Skeletal muscle tissue (tissue), 3 donors: ENCODE measurements at regions not wholly inside any gene's neighbourhood (a gene's known extent, or its start where the extent isn't known, plus 50 kb on each side); places are given as distances from the start of the nearest gene placed in this dataset.

Experiments used
- H3K27ac ChIP-seq: one replicate; pipeline ENCODE4 v1.7.0; 2013; ENCODE audit warnings: mild to moderate bottlenecking, low read depth, low read length, inconsistent platforms
- H3K27me3 ChIP-seq, 3 donors: one replicate each; pipeline ENCODE4 v1.7.0; 2013; ENCODE audit warnings: low read length in 3 of 3; ENCODE audit not compliant: control insufficient read depth in 3 of 3, insufficient read depth in 3 of 3
- H3K36me3 ChIP-seq, 3 donors: one replicate each; pipeline ENCODE4 v1.7.0; 2013; ENCODE audit warnings: low read length in 3 of 3; ENCODE audit not compliant: control insufficient read depth in 3 of 3, insufficient read depth in 3 of 3
- H3K4me1 ChIP-seq, 3 donors: one replicate each; pipeline ENCODE4 v1.7.0; 2013; ENCODE audit warnings: low read length in 3 of 3, mild to moderate bottlenecking in 3 of 3; ENCODE audit not compliant: control insufficient read depth in 3 of 3, insufficient read depth in 3 of 3
- H3K4me3 ChIP-seq, 3 donors: one replicate each; pipeline ENCODE4 v1.7.0; 2013; ENCODE audit warnings: low read length in 3 of 3
- H3K9ac ChIP-seq, 3 donors: one replicate each; pipeline ENCODE4 v1.7.0; 2013; ENCODE audit warnings: low read length in 3 of 3, mild to moderate bottlenecking in 3 of 3, moderate library complexity in 2 of 3, low read depth in 1 of 3
- H3K9me3 ChIP-seq, 3 donors: one replicate each; pipeline ENCODE4 v1.7.0; 2013; ENCODE audit warnings: low read length in 3 of 3; ENCODE audit not compliant: control insufficient read depth in 3 of 3
- donor health status: Osteomylitis.

DNA sequence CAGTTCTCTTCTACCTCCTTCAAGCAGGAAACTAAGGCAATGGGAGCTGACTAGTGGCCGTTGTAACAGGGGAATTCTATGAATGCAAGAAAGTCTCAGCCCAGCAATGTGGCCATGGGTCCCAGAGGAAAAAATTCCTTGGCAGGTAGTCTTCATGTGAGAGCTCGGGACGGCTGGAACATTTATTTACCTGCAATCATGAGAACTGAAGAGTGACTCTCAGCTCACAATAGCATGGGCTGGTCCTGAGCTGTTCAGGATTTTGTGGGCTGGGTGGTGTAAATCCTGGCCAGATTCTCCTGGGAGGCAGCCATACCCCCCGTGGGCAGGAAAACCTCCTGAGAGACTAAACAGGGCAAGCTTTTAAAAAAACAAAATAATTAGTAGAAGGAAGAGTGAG lies 330.3 kb upstream of the CTNNB1 start:
- Histone ChIP-seq H3K9me3 (no peaks in the 10 kb centered on the region), H3K4me1 (no peaks in the 10 kb centered on the region), H3K9ac (no peak overlapping the region), H3K4me3 (no peak overlapping the region), H3K36me3 (no peaks in the 10 kb centered on the region), H3K27me3 (no peaks in the 10 kb centered on the region), H3K27ac (no peak overlapping the region)

DNA sequence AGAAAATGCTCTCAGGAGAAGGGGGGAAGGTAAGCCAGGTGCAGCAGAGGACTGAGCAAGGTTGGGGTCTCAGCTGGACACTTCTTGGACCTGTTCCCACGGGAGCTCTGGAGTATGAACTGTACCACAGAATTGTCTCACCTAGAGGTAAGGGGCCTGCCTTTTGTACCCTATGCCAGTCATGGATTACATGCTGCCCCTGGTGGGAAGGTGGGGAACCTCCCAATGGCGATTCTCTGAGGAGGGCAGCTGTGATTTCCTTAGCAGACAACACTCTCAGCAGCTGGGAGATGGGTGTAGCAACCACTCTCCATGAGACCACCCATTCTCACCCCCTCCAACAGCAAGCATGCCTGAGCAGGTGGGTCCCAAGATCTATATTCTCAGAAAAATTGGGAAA lies 329.4 kb upstream of the CTNNB1 start:
- no peaks in the 10 kb centered on the region for H3K4me1 ChIP-seq
- H3K9me3 ChIP-seq = no peaks in the 10 kb centered on the region
- H3K27ac ChIP-seq = no peak overlapping the region
- H3K36me3 ChIP-seq = no peaks in the 10 kb centered on the region
- no peaks in the 10 kb centered on the region for H3K27me3 ChIP-seq
- no peak overlapping the region for H3K4me3 ChIP-seq
- H3K9ac ChIP-seq = no peak overlapping the region

DNA sequence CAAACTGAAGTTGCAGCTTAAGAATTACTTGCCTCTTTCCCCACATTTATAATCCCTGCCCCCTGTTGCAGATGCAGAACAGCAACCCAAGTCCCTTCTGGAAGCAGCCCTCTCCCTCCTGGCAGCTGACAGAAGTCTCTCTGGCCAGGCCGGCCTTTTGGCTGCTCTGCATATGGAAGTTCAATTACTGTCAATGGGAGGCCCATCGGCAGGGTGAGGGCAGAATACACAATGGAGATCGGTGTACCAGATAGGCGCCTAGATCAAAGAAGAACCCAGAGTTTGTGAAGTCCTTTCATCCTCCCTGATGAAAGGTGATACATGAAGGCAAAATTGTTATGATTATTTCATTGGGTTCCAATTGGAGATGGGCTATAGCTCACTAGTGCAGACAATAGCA lies 327.9 kb upstream of the CTNNB1 start:
- no peaks in the 10 kb centered on the region for H3K27me3 ChIP-seq
- no peak overlapping the region for H3K4me3 ChIP-seq
- H3K9me3 ChIP-seq = no peaks in the 10 kb centered on the region
- no peaks in the 10 kb centered on the region for H3K36me3 ChIP-seq
- no peaks in the 10 kb centered on the region for H3K4me1 ChIP-seq
- no peak overlapping the region for H3K9ac ChIP-seq
- H3K27ac ChIP-seq = no peak overlapping the region

DNA sequence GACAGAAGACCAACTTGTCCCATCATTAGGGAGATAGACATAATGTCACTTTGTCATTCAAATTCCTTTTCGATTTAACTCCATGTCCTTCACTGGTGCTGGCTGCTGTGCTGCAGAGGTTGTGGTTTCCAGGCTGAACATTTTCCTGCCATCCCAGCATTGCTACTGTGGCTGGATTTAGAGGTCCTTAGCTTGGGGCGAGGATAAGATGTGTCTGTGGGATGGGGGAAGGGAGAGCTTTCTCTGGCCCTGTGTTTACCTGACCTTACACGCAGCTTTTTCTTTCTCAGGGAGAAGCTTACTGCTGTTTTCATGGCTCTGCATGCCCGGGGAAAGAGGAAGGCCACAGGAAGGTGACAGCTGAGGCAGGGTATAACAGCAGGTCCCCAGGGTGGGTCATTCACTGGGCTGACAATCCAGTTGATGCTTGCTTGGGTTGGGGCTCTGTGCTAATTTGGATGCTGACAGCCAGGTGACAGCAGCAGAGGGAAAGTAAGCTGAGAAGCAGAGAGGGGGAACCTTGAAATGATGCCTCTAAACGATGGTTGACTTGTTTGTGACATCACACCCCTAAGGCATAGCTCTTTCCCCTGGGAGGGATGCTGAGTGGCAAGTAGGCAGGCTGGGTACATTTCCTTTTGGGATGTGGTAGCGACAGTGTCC lies 326.9 kb upstream of the CTNNB1 start:
- Histone ChIP-seq H3K4me3 (no peak overlapping the region), H3K27ac (no peak overlapping the region), H3K9ac (no peak overlapping the region), H3K36me3 (no peaks in the 10 kb centered on the region), H3K27me3 (no peaks in the 10 kb centered on the region), H3K4me1 (peaks cover 0 to under 1% (median 0%) of the 10 kb centered on the region in 3 donors), H3K9me3 (no peaks in the 10 kb centered on the region)

DNA sequence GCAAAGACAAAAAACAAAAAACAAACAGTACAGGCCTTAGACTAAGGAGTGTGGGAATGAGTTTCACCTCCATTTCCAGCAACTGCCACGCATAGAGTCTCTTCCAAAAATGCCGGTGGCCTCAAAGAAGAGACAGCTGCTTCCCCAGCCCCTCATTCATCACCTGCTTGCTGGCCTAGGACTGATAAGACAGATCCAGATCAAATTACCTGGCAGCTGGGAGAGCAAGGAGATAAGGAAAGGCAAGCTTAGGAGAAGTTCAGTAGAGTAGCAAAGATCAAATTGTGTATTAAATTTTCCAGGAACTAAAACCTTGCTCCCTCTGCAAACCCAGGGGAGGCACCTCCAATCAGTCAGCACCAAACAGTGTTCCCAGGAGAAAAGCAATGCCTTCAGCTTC lies 325.8 kb upstream of the CTNNB1 start:
- H3K9me3 ChIP-seq = no peaks in the 10 kb centered on the region
- H3K9ac ChIP-seq = no peak overlapping the region
- no peaks in the 10 kb centered on the region for H3K36me3 ChIP-seq
- peaks cover 3 to 6% (median 4%) of the 10 kb centered on the region in 3 donors for H3K4me1 ChIP-seq
- no peaks in the 10 kb centered on the region for H3K27me3 ChIP-seq
- no peak overlapping the region for H3K4me3 ChIP-seq
- no peak overlapping the region for H3K27ac ChIP-seq

DNA sequence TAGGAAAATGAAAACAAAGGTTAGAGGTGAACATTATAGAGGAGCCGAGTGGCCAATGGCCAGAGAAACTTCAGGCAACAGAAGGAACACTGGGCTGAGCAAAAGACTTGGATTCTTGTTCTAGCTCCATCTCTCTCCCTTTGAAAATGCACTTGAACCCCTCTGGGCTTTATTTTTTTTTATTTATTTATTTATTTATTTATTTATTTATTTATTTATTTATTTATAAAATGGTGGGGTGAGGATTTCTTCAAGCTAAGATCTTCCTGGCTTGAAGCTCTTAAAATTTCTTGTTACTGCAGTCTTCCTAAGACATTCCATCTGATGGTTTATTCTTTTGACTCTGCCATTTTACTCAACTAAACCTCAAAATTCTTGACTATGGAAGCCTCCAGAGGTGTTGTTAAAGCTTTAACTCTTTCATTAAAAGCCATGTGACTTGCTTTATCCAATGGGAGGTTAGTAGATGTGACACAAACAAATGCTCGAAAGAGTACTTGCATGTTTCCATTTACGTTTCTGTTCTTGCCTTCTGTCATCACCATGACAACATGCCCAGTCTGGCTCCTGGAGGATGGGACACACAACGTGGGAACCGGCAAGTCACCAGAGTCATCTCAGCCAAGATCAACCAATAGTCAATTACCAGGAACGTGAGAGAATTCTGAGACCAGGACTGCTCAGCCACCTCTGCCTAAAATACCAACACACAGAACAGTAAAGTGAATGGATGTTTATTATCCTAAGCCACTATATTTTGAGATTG lies 325.2 kb upstream of the CTNNB1 start:
- H3K36me3 ChIP-seq = no peaks in the 10 kb centered on the region
- H3K27me3 ChIP-seq = no peaks in the 10 kb centered on the region
- peaks cover 6 to 11% (median 8%) of the 10 kb centered on the region in 3 donors for H3K4me1 ChIP-seq

DNA sequence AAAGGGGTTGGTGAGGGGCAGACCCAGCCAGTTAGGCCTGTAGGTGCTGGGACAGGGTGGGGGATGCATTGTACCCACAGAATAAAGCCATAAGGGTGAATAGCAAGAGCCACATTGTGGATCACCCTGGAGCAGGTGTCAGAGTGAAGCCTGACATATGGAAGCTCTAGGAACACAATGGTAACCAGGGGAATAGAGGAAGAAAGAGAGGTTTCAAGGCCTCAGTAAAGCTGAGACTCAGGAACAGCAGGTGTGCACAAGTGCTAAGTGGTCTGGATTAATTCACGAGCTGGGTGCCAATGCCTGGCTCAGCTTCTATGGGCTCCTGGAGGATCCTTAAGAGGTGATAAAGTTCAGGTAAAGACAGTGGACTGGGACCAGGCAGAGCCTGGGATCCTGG lies 323.7 kb upstream of the CTNNB1 start:
- Histone ChIP-seq H3K27me3 (no peaks in the 10 kb centered on the region), H3K4me3 (no peak overlapping the region), H3K27ac (no peak overlapping the region), H3K36me3 (no peaks in the 10 kb centered on the region), H3K9me3 (no peaks in the 10 kb centered on the region), H3K9ac (no peak overlapping the region), H3K4me1 (peaks cover 6 to 12% (median 8%) of the 10 kb centered on the region in 3 donors)

More for the DNA sequence above, 325.2 kb upstream of the CTNNB1 start:
- Histone ChIP-seq H3K27ac (no peak overlapping the region), H3K9ac (no peak overlapping the region), H3K9me3 (no peaks in the 10 kb centered on the region), H3K4me3 (no peak overlapping the region)

DNA sequence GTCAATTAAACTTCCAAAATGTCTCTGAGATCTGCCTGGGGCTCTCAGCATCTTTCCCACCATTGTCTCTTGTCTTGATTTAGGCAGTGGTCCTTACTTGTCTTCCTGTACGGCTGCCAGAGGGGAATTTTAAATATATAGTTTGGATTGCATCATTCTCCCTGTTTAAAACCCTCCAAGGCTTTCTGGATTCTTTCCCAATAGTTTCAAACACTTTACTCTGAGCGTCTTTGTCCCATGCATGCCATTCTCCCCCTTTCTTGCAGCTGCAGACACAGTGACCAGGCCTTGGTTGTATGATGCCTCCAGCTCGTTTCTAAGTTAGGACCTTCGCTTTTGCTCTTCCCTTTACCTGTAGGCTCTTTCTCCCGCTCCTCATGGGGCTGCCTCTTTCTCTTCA lies 323.3 kb upstream of the CTNNB1 start:
- Histone ChIP-seq H3K27ac (no peak overlapping the region), H3K4me3 (no peak overlapping the region), H3K27me3 (no peaks in the 10 kb centered on the region), H3K9me3 (no peaks in the 10 kb centered on the region), H3K9ac (no peak overlapping the region), H3K4me1 (peaks cover 6 to 12% (median 8%) of the 10 kb centered on the region in 3 donors), H3K36me3 (no peaks in the 10 kb centered on the region)

DNA sequence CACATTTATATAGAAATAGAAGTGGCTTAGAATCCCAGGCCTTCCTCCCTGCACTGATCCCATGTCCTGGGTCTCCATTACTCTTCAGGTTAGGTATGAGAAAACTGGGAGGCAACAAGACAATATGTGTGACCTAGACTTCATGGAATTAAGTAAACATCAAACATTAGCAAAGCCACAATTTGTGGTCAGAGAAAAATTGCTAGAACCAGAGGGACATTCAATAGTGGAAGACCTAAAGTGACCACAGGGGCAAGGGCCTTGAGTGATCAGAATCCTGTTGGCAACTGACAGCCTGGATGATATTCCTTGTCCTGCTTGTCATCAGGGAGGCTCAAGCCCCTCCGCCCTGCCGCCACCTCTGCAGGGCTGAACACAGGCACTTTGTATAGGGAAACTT lies 322.8 kb upstream of the CTNNB1 start:
- Histone ChIP-seq H3K9me3 (no peaks in the 10 kb centered on the region), H3K36me3 (no peaks in the 10 kb centered on the region), H3K27ac (no peak overlapping the region), H3K27me3 (no peaks in the 10 kb centered on the region), H3K4me1 (peaks cover 6 to 12% (median 8%) of the 10 kb centered on the region in 3 donors), H3K4me3 (no peak overlapping the region), H3K9ac (no peak overlapping the region)

DNA sequence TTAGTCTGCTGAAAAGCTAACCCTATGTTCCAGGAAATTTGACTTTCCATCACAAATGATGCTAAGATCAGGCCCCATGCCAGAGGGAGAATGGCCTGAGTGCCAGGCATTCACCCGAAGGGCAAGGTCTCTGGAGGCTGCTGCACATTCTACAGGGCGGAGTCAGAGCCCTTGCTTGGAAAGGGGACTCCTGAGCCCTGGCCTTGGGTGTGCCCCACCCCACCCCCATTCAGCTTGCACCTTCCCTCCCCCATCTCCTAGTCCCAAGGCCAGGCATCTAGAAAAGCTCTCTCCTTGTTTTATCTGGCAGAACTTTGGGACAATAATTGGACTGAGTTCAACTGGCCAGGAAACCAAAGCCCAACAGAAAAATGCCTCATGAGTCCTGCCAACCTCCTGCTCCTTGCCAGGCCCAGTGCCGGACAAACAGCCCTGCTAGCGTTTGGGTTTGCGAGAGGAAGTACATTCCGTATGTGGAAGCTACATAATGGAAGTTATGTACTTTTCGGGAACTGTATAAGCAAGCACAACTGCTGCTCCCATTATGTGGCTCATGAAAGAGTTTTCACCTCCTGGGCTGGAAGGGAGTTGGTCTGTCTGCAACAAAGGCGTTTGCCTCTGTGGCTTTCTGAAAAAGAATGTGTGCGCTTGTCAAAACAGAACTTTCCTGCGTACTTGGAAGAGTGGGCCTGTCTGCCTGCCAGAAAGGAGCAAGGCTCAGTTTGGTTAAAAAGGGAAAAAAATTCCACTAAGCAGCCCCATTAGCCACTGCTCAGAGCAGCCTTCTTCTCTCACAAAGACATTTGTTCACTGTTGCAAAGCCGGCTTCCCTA lies 321.5 kb upstream of the CTNNB1 start:
- H3K36me3 ChIP-seq = no peaks in the 10 kb centered on the region
- no peak overlapping the region for H3K4me3 ChIP-seq
- peaks cover 6 to 12% (median 8%) of the 10 kb centered on the region in 3 donors for H3K4me1 ChIP-seq
- H3K9ac ChIP-seq = peak overlapping the region in 1 of 3 donors; percentile 53
- no peaks in the 10 kb centered on the region for H3K27me3 ChIP-seq
- H3K27ac ChIP-seq = peak overlapping the region; percentile 79
- no peaks in the 10 kb centered on the region for H3K9me3 ChIP-seq
